22Rv1 (cell line): ENCODE measurements at regions not wholly inside any gene's neighbourhood (a gene's known extent, or its start where the extent isn't known, plus 50 kb on each side); places are given as distances from the start of the nearest gene placed in this dataset.

Experiments
- CTCF ChIP-seq: fragments of 450-650 bp; IDR thresholded peaks from 2 replicates; pipeline ENCODE4 v1.5.1; 2017; ENCODE audit warnings: mild to moderate bottlenecking
- ZFX ChIP-seq: fragments of 450-650 bp; IDR thresholded peaks from 2 replicates; pipeline ENCODE4 v1.6.1; 2017; ENCODE audit warnings: antibody characterized with exemption, borderline replicate concordance

DNA sequence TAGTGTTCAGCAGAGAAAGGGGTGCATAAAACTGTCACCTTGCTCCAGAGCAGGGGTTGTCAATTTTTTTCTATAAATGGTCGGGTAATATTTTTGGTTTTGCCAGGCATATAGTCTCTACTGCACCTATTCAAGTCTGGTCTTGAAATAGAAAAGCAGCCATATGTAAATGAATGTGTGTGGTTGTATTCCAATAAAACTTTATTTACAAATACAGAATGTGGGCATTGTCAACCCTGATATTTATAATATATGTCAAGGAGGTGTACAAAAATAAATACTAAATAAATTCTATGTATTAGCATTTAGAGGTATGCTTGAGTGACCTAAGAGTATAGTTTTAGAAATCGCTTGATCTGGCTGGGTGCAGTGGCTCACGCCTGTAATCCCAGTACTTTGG, 97.6 kb upstream of the SPRY2 start:
- TF ChIP-seq CTCF (no peak), ZFX (no peak)
